Peyer's patch (tissue), 4 donors: ENCODE measurements at regions not wholly inside any gene's neighbourhood (a gene's known extent, or its start where the extent isn't known, plus 50 kb on each side); places are given as distances from the start of the nearest gene placed in this dataset.

Source experiments
- CTCF ChIP-seq, 6 experiments: fragments of 450-650 bp in 4 of 6; fragments of 200-600 bp in 2 of 6; sonication (generic) in 1 of 6; IDR thresholded peaks; one replicate each; pipeline ENCODE4 v1.5.1; 2017 to 2019; ENCODE audit warnings: antibody characterized with exemption in 6 of 6, mild to moderate bottlenecking in 3 of 6, moderate library complexity in 1 of 6
- POLR2A ChIP-seq, 2 donors: fragments of 450-650 bp; IDR thresholded peaks; one replicate each; pipeline ENCODE4 v1.5.1; 2017; ENCODE audit warnings: antibody characterized with exemption in 2 of 2, mild to moderate bottlenecking in 2 of 2, moderate library complexity in 2 of 2

DNA sequence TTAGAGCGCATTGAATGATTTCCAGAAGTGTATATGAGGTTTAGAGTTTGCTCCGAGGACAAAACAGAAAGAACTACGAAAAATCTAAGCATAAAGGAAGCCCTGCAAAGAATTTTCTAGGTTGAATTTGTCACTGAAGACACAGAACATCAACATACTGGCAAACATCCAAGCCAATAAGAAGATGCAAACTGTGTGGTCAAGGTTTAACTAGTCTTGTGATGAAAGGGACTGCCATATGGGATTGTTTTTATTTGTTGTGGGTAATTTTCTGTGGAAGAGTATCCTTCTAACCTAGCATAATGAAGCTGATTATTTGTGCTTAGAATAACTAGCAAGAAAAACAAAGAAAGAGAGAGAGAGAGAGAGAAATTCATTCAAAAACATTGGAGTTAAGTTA, 492.0 kb upstream of the ERCC4 start:
- TF ChIP-seq CTCF (IDR thresholded peaks at IDR 0.05) (no peak), POLR2A (IDR thresholded peaks at IDR 0.05) (no peak)
